H1 (cell line): ENCODE measurements at regions not wholly inside any gene's neighbourhood (a gene's known extent, or its start where the extent isn't known, plus 50 kb on each side); places are given as distances from the start of the nearest gene placed in this dataset.

Source experiments
- CTCF ChIA-PET: fragments of 300-600 bp; sonication (Branson Sonifier 250); formaldehyde crosslinking; loops from one replicate; lab custom pipeline; 2021; ENCODE audit not compliant: partially characterized antibody; lab: Charles Lee
- POLR2A ChIA-PET: fragments of 300-600 bp; sonication (Branson Sonifier 250); formaldehyde crosslinking; loops from one replicate; lab custom pipeline; 2021; ENCODE audit warnings: inconsistent platforms; ENCODE audit not compliant: partially characterized antibody; lab: Charles Lee
- DNase-seq, 2 experiments: peaks; one replicate each; pipeline versions ENCODE4 v3.0.0 to v3.0.0-alpha.2; 2010 to 2022; ENCODE audit warnings: low spot score in 2 of 2, low read depth in 1 of 2, mixed read lengths in 1 of 2
- FAIRE-seq: peaks from 2 replicates; lab custom pipeline; 2011; peaks lifted over from hg19 to GRCh38; lab: Jason Lieb, UNC
- H2AFZ ChIP-seq: 2 replicates; pipeline ENCODE4 v1.8.1; 2012; ENCODE audit warnings: low read length, inconsistent platforms
- H2AK5ac ChIP-seq: 2 replicates; pipeline ENCODE4 v1.6.1; 2013; ENCODE audit warnings: low read depth, low read length
- H2BK120ac ChIP-seq: replicated peaks from 2 replicates; pipeline ENCODE3; 2013; ENCODE audit warnings: low read depth, low read length, inconsistent platforms
- H2BK12ac ChIP-seq: 2 replicates; pipeline ENCODE4 v1.6.1; 2013; ENCODE audit warnings: low read depth, low read length
- H2BK15ac ChIP-seq: 2 replicates; pipeline ENCODE4 v1.6.1; 2013; ENCODE audit warnings: low read length
- H2BK20ac ChIP-seq: 2 replicates; pipeline ENCODE4 v1.6.1; 2013; ENCODE audit warnings: low read length
- H2BK5ac ChIP-seq: 2 replicates; pipeline ENCODE4 v1.6.1; 2013; ENCODE audit warnings: low read depth, low read length
- H3K14ac ChIP-seq: 2 replicates; pipeline ENCODE4 v1.6.1; 2013; ENCODE audit warnings: inconsistent platforms; ENCODE audit not compliant: insufficient read length
- H3K18ac ChIP-seq: 2 replicates; pipeline ENCODE4 v1.6.1; 2013; ENCODE audit warnings: low read length; ENCODE audit errors: extremely low read depth
- H3K23ac ChIP-seq: 2 replicates; pipeline ENCODE4 v1.6.1; 2013; ENCODE audit warnings: inconsistent platforms; ENCODE audit not compliant: insufficient read length
- H3K23me2 ChIP-seq: 2 replicates; pipeline ENCODE4 v1.6.1; 2013; ENCODE audit warnings: low read depth, low read length
- H3K27ac ChIP-seq: 2 replicates; pipeline ENCODE4 v1.6.1; 2011; ENCODE audit warnings: low read depth, low read length, inconsistent platforms
- H3K27me3 ChIP-seq, 4 experiments: replicated peaks in 1 of 4; 1 replicate in 1 of 4; 2 replicates in 3 of 4; pipeline versions ENCODE4 v1.6.1 to v1.8.1; 2011 to 2013; ENCODE audit warnings: low read length in 3 of 4, mild to moderate bottlenecking in 3 of 4, inconsistent platforms in 2 of 4, mixed read lengths in 2 of 4, moderate library complexity in 1 of 4; ENCODE audit not compliant: control insufficient read depth in 3 of 4, insufficient read depth in 3 of 4; ENCODE audit errors: extremely low read depth in 1 of 4
- H3K36me3 ChIP-seq, 4 experiments: 2 replicates each; pipeline versions ENCODE4 v1.6.1 to v1.8.1; 2011 to 2013; ENCODE audit warnings: mild to moderate bottlenecking in 4 of 4, low read length in 3 of 4, moderate library complexity in 2 of 4, control low read depth in 1 of 4, inconsistent platforms in 1 of 4; ENCODE audit not compliant: insufficient read depth in 4 of 4, control insufficient read depth in 2 of 4
- H3K4ac ChIP-seq: replicated peaks from 2 replicates; pipeline ENCODE3; 2013; ENCODE audit warnings: low read length, low read depth, mixed read lengths, inconsistent platforms; ENCODE audit not compliant: insufficient read length
- H3K4me1 ChIP-seq, 4 experiments: replicated peaks in 1 of 4; 1 replicate in 1 of 4; 2 replicates in 3 of 4; pipeline versions ENCODE4 v1.6.1 to v1.8.1; 2011 to 2013; ENCODE audit warnings: low read length in 3 of 4, inconsistent platforms in 2 of 4, mixed read lengths in 1 of 4; ENCODE audit not compliant: insufficient read depth in 4 of 4, control insufficient read depth in 3 of 4
- H3K4me2 ChIP-seq, 2 experiments: 2 replicates each; pipeline versions ENCODE4 v1.6.1 to v1.8.1; 2011 to 2013; ENCODE audit warnings: low read depth in 2 of 2, low read length in 2 of 2, control low read depth in 1 of 2, inconsistent platforms in 1 of 2, mild to moderate bottlenecking in 1 of 2; ENCODE audit not compliant: insufficient read depth in 1 of 2
- H3K4me3 ChIP-seq, 4 experiments: fragments of 200-600, 300-600 bp in 1 of 4; sonication (generic), shearing (Covaris generic), sonication (Bioruptor Twin) in 1 of 4; 2 replicates each; pipeline versions ENCODE4 v1.5.1 to v1.8.1; 2011 to 2016; ENCODE audit warnings: low read length in 4 of 4, low read depth in 3 of 4, control low read depth in 2 of 4, inconsistent platforms in 2 of 4, mild to moderate bottlenecking in 2 of 4, mixed read lengths in 1 of 4, moderate library complexity in 1 of 4; ENCODE audit not compliant: insufficient read depth in 2 of 4; ENCODE audit errors: extremely low read depth in 1 of 4
- H3K56ac ChIP-seq: replicated peaks from 2 replicates; pipeline ENCODE3; 2013; ENCODE audit warnings: low read depth, mild to moderate bottlenecking, mixed read lengths, low read length, inconsistent platforms; ENCODE audit not compliant: insufficient read length
- H3K79me1 ChIP-seq: 2 replicates; pipeline ENCODE4 v1.6.1; 2013; ENCODE audit warnings: low read depth, low read length, control low read depth
- H3K79me2 ChIP-seq, 2 experiments: 2 replicates each; pipeline versions ENCODE4 v1.6.1 to v1.8.1; 2012 to 2013; ENCODE audit warnings: low read length in 2 of 2, mild to moderate bottlenecking in 2 of 2, inconsistent platforms in 1 of 2; ENCODE audit not compliant: insufficient read depth in 2 of 2, control insufficient read depth in 1 of 2
- H3K9ac ChIP-seq, 4 experiments: replicated peaks in 1 of 4; 1 replicate in 1 of 4; 2 replicates in 3 of 4; pipeline versions ENCODE4 v1.6.1 to v1.8.1; 2011 to 2013; ENCODE audit warnings: low read depth in 3 of 4, low read length in 3 of 4, control low read depth in 2 of 4, mild to moderate bottlenecking in 2 of 4, moderate library complexity in 2 of 4, inconsistent platforms in 1 of 4; ENCODE audit errors: extremely low read depth in 1 of 4
- H3K9me3 ChIP-seq, 2 experiments: 2 replicates each; pipeline versions ENCODE4 v1.6.1 to v1.8.1; 2012 to 2013; ENCODE audit warnings: mild to moderate bottlenecking in 2 of 2, moderate library complexity in 2 of 2, control low read depth in 1 of 2, inconsistent platforms in 1 of 2, low read depth in 1 of 2, low read length in 1 of 2, mixed read lengths in 1 of 2; ENCODE audit not compliant: insufficient read depth in 2 of 2
- H4K20me1 ChIP-seq, 2 experiments: replicated peaks in 1 of 2; 2 replicates each; pipeline versions ENCODE3 to v1.8.1; 2011 to 2013; ENCODE audit warnings: inconsistent platforms in 2 of 2, low read length in 2 of 2, mild to moderate bottlenecking in 1 of 2; ENCODE audit not compliant: insufficient read depth in 2 of 2, control insufficient read depth in 1 of 2
- H4K5ac ChIP-seq: 2 replicates; pipeline ENCODE4 v1.6.1; 2013; ENCODE audit warnings: low read length, low read depth, mixed read lengths, inconsistent platforms; ENCODE audit not compliant: insufficient read length
- H4K8ac ChIP-seq: 2 replicates; pipeline ENCODE4 v1.8.0; 2013; ENCODE audit warnings: mild to moderate bottlenecking, moderate library complexity, low read length, inconsistent platforms; ENCODE audit not compliant: insufficient read depth; ENCODE audit errors: extremely low read depth
- H4K91ac ChIP-seq: replicated peaks from 2 replicates; pipeline ENCODE3; 2013; ENCODE audit warnings: low read length, mixed read lengths, inconsistent platforms; ENCODE audit not compliant: insufficient read length
- ATF3 ChIP-seq: IDR thresholded peaks from 2 replicates; pipeline ENCODE4 v1.6.1; 2011; ENCODE audit warnings: low read depth, mild to moderate bottlenecking, low read length; ENCODE audit not compliant: insufficient read depth
- CBX5 ChIP-seq: fragments of 300-800, 300-1000 bp; sonication (generic); IDR thresholded peaks from 2 replicates; pipeline ENCODE4 v1.7.1; 2016; ENCODE audit warnings: antibody characterized with exemption, low read length, low read depth
- CEBPB ChIP-seq: IDR thresholded peaks from 2 replicates; pipeline ENCODE4 v1.6.1; 2012; ENCODE audit warnings: low read depth, low read length
- CHD2 ChIP-seq: IDR thresholded peaks from 2 replicates; pipeline ENCODE4 v1.6.1; 2012; ENCODE audit warnings: low read length, improper control_type of control experiment
- CTCF ChIP-seq, 3 experiments: IDR thresholded peaks; 1 replicate in 2 of 3; 2 replicates in 1 of 3; pipeline versions ENCODE4 v1.5.1 to v1.6.1; 2011; ENCODE audit warnings: low read length in 3 of 3, mild to moderate bottlenecking in 3 of 3, inconsistent platforms in 2 of 3, low read depth in 1 of 3, moderate library complexity in 1 of 3; ENCODE audit not compliant: insufficient read depth in 1 of 3; ENCODE audit errors: control extremely low read depth in 1 of 3
- EGR1 ChIP-seq: IDR thresholded peaks from 2 replicates; pipeline ENCODE4 v1.6.1; 2011; ENCODE audit warnings: low read depth, low read length, borderline replicate concordance
- KDM4A ChIP-seq: IDR thresholded peaks from one replicate; pipeline ENCODE4 v1.7.1; 2012; ENCODE audit warnings: low read depth, mild to moderate bottlenecking, moderate library complexity, low read length, inconsistent platforms; ENCODE audit not compliant: severe bottlenecking
- NRF1 ChIP-seq: IDR thresholded peaks from 2 replicates; pipeline ENCODE4 v1.6.1; 2011; ENCODE audit warnings: mild to moderate bottlenecking, low read depth, low read length, improper control_type of control experiment
- RXRA ChIP-seq: IDR thresholded peaks from 2 replicates; pipeline ENCODE4 v1.6.1; 2011; ENCODE audit warnings: low read depth, mild to moderate bottlenecking, low read length, moderate library complexity; ENCODE audit not compliant: insufficient read depth
- SP1 ChIP-seq: IDR thresholded peaks from 2 replicates; pipeline ENCODE4 v1.6.1; 2011; ENCODE audit warnings: low read depth, low read length
- TEAD4 ChIP-seq: IDR thresholded peaks from 2 replicates; pipeline ENCODE4 v1.6.1; 2012; ENCODE audit warnings: low read depth, low read length, inconsistent platforms, mixed read lengths
- WGBS, 2 experiments: shearing (Covaris generic) in 1 of 2; methylation state at CpG; one replicate each; pipeline versions ENCODE4 v1.1.6 to v1.1.7; 2013 to 2015; ENCODE audit warnings: low lambda C conversion rate in 2 of 2, mixed read lengths in 2 of 2, inconsistent platforms in 1 of 2, low coverage in 1 of 2, missing lambda C conversion rate in 1 of 2; ENCODE audit not compliant: insufficient replicate concordance in 2 of 2, insufficient coverage in 1 of 2, insufficient read length in 1 of 2; ENCODE audit errors: extremely low coverage in 1 of 2, missing lambda C conversion rate in 1 of 2; 5-methylcytosine and 5-hydroxymethylcytosine counted together

- H4K5ac ChIP-seq = no peak overlapping the region
- POLR2A ChIA-PET = no interaction called here
- FAIRE-seq = peak; percentile 92
- no peak for TF ChIP-seq ATF3
- no peak for TF ChIP-seq CEBPB
- TF ChIP-seq KDM4A = no peak
- TF ChIP-seq SP1 = no peak
- no peak for TF ChIP-seq CBX5
- no peak for TF ChIP-seq TEAD4
- no peak for TF ChIP-seq CTCF (IDR thresholded peaks at IDR 0.05; ENCODE audit: control extremely low read depth in 1 of 3, insufficient read depth in 1 of 3, low read depth in 1 of 3, low read length in 3 of 3)
- no peak for TF ChIP-seq CHD2
- TF ChIP-seq NRF1 = no peak
- TF ChIP-seq EGR1 = no peak
- no peak for TF ChIP-seq RXRA
These were observed 418.2 kb downstream of the STIM2 start for GRCh38 chr4:27278615-27279375.

More at GRCh38 chr4:27278615-27279375, 418.2 kb downstream of the STIM2 start:
- H2BK15ac ChIP-seq = no peak overlapping the region
- H3K4ac ChIP-seq = no peak overlapping the region
- no peaks in the 10 kb centered on the region for H3K9me3 ChIP-seq
- H3K27me3 ChIP-seq = no peaks in the 10 kb centered on the region
- H3K4me3 ChIP-seq = no peak overlapping the region
- no peak overlapping the region for H3K18ac ChIP-seq
- H2AFZ ChIP-seq = no peak overlapping the region
- DNase-seq = peak in 1 of 2 experiments; percentile 78
- H2BK12ac ChIP-seq = no peak overlapping the region
- H3K23ac ChIP-seq = no peak overlapping the region
- H3K27ac ChIP-seq = no peak overlapping the region
- H3K4me2 ChIP-seq = no peak overlapping the region
- no peak overlapping the region for H4K91ac ChIP-seq
- H3K79me1 ChIP-seq = no peaks in the 10 kb centered on the region
- no peaks in the 10 kb centered on the region for H3K23me2 ChIP-seq
- H2AK5ac ChIP-seq = no peak overlapping the region
- no peaks in the 10 kb centered on the region for H3K4me1 ChIP-seq
- H3K9ac ChIP-seq = no peak overlapping the region
- no peak overlapping the region for H2BK20ac ChIP-seq
- H3K79me2 ChIP-seq = no peaks in the 10 kb centered on the region
- H2BK120ac ChIP-seq = no peak overlapping the region
- no peak overlapping the region for H3K14ac ChIP-seq
- H4K8ac ChIP-seq = no peak overlapping the region
- H3K36me3 ChIP-seq = no peaks in the 10 kb centered on the region
- CTCF ChIA-PET = interaction anchor here (0.9 to 1.4 kb wide), 4 partner anchors 11 to 102 kb away, joined by 3 to 4 read pairs (median 3); no protein-coding TSS in a partner anchor
- H3K56ac ChIP-seq = no peak overlapping the region
- WGBS, 2 experiments = 78% methylated on average over 5 of the region's 5 CpGs; no CpG with 5 or more reads in 1 of the 2 experiments
- H2BK5ac ChIP-seq = no peak overlapping the region
- H4K20me1 ChIP-seq = no peaks in the 10 kb centered on the region
